HEK293T (cell line): ENCODE measurements at regions not wholly inside any gene's neighbourhood (a gene's known extent, or its start where the extent isn't known, plus 50 kb on each side); places are given as distances from the start of the nearest gene placed in this dataset.

Experiments used
- BHLHE40 ChIP-seq: fragments of 450-650 bp; IDR thresholded peaks from 2 replicates; pipeline ENCODE4 v1.6.1; 2016; ENCODE audit warnings: mild to moderate bottlenecking, moderate library complexity, borderline replicate concordance
- CTBP1 ChIP-seq: fragments of 450-650 bp; IDR thresholded peaks from 2 replicates; pipeline ENCODE4 v1.6.1; 2016; ENCODE audit warnings: borderline replicate concordance
- ELF4 ChIP-seq: fragments of 450-650 bp; IDR thresholded peaks from 2 replicates; pipeline ENCODE4 v1.6.1; 2017; ENCODE audit warnings: antibody characterized with exemption
- FOXK2 ChIP-seq: fragments of 450-650 bp; IDR thresholded peaks from 2 replicates; pipeline ENCODE4 v1.6.1; 2016; ENCODE audit warnings: mild to moderate bottlenecking
- FOXM1 ChIP-seq: fragments of 450-650 bp; IDR thresholded peaks from 2 replicates; pipeline ENCODE4 v1.6.1; 2017; ENCODE audit warnings: mild to moderate bottlenecking, borderline replicate concordance
- HDGF ChIP-seq: fragments of 450-650 bp; IDR thresholded peaks from 2 replicates; pipeline ENCODE4 v1.6.1; 2017; ENCODE audit warnings: antibody characterized with exemption, borderline replicate concordance
- NFRKB ChIP-seq: fragments of 450-650 bp; IDR thresholded peaks from 2 replicates; pipeline ENCODE4 v1.6.1; 2016; ENCODE audit warnings: mild to moderate bottlenecking, moderate library complexity
- SP1 ChIP-seq: fragments of 450-650 bp; IDR thresholded peaks from 2 replicates; pipeline ENCODE4 v1.6.1; 2017
- SUZ12 ChIP-seq: fragments of 450-650 bp; IDR thresholded peaks from 2 replicates; pipeline ENCODE4 v1.6.1; 2016; ENCODE audit warnings: mild to moderate bottlenecking
- ZNF384 ChIP-seq: fragments of 450-650 bp; IDR thresholded peaks from 2 replicates; pipeline ENCODE4 v1.6.1; 2016
- TF ChIP-seq, protein P1 (sequence below): fragments of 450-650 bp; IDR thresholded peaks from 2 replicates; pipeline ENCODE4 v1.6.1; 2016

DNA sequence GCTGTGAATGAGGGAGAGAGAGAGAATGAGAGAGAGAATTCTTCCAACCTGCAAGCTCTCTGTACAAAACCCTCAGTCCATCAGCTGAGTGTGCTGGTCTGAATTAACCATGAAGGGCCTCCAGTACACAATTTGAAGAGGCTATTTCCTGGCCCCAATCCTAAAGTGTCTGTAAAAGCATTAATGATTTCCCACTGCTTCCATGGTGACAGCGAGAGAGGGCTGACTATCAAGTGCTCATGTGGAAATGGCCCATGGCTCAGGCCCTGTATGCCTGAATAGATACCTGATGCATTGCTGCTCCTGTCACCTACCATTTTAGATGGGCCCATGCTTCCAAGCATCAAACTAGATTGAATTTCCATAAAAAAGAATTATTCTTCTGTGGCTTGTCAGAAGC lies 592.4 kb downstream of the KIF4B start:
- TF ChIP-seq BHLHE40 (no peak), SP1 (no peak), HDGF (no peak), FOXM1 (no peak), FOXK2 (no peak), ZNF384 (no peak), ELF4 (no peak), SUZ12 (no peak), NFRKB (no peak), CTBP1 (no peak)
- TF ChIP-seq, protein P1, sequence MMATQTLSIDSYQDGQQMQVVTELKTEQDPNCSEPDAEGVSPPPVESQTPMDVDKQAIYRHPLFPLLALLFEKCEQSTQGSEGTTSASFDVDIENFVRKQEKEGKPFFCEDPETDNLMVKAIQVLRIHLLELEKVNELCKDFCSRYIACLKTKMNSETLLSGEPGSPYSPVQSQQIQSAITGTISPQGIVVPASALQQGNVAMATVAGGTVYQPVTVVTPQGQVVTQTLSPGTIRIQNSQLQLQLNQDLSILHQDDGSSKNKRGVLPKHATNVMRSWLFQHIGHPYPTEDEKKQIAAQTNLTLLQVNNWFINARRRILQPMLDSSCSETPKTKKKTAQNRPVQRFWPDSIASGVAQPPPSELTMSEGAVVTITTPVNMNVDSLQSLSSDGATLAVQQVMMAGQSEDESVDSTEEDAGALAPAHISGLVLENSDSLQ: no peak
